NCI-H524 (cell line): ENCODE measurements at regions not wholly inside any gene's neighbourhood (a gene's known extent, or its start where the extent isn't known, plus 50 kb on each side); places are given as distances from the start of the nearest gene placed in this dataset.
"Not testable (repeated sequence)": the region's sequence is repeated elsewhere in the genome, so short reads cannot be mapped to it uniquely, and the experiment has no call there.

Source experiments
- DNase-seq, 2 experiments: peaks; one replicate each; lab custom pipeline; 2025; lab: John Stamatoyannopoulos, UW

DNA sequence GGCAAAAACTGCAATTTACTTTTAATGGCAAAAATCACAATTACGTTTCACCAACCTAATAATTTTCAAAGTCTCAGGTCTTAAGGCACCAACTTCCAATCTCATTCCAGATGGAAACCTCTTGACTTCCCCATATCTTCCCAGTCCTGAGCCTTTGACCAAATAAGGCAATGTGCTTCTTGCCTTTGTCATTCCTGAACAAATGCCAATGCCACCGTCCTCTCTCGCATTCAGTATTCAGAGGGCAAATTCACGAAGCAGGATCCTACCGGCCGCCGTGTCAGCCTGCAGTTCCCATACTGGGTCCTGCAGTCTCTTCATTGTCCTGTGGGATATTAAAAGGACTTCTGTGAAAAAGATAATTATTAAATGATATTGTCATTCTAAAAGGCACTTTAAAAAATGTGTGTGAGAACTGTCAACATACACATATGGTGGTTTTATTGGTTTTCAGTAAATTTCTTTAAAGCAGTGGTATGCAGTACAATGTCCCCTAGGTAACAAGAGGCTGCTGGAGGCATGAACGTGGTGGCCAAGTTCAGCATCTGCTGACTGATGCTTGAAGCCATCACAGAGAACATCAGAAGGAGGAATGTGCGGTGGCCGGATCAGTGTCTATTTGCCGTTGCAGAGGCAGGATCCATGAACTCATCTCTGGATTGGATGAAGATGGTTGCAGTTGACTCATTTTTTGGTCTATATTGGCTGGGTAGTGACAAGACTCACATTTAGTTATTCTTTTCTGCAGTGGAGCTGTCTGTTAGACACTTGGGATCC, 101.4 kb upstream of the IRX4 start:
- no peak for DNase-seq

DNA sequence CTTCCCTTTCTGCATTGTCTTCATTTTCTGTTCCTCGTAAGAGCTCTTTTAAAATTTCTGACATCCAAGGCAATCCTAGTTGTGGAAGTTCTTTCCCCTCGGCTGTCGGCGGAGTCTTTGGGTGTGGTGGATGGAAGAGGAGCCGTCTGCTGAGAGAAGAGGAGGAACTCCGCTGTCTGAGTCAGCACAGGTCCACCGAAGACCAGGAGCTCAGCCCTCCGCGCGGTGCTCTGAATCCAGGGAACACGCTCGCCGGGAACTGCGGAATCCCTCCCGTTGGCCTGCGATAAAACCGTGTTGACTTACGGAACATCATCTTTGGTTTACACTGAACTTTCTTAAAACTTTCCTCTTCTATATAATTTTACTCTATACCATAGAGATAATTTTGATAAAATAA, 100.7 kb upstream of the IRX4 start:
- no peak for DNase-seq

DNA sequence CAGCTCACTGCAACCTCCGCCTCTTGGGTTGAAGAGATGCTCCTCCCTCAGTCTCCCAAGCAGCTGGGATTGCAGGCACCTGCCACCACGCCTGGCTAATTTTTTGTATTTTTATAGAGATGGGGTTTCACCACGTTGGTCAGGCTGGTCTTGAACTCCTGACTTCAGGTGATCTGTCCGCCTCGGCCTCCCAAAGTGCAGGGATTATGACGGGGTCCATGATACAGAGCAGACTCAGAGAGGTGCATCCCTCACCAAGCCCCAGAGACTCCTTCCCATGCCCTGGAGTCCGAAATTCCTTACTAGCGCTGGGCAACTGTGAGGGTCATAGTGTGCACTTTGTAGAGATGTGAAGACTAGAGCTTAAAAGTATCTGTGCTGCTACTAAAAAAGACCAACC, 99.8 kb upstream of the IRX4 start:
- DNase-seq = not testable (repeated sequence)

- peak in 1 of 2 experiments; percentile 45 for DNase-seq
Observed at GRCh38 chr5:1975898-1976765, 93.4 kb upstream of the IRX4 start.

GRCh38 chr5:1975406-1975715, 92.6 kb upstream of the IRX4 start:
- DNase-seq = peak in 1 of 2 experiments; percentile 27

DNA sequence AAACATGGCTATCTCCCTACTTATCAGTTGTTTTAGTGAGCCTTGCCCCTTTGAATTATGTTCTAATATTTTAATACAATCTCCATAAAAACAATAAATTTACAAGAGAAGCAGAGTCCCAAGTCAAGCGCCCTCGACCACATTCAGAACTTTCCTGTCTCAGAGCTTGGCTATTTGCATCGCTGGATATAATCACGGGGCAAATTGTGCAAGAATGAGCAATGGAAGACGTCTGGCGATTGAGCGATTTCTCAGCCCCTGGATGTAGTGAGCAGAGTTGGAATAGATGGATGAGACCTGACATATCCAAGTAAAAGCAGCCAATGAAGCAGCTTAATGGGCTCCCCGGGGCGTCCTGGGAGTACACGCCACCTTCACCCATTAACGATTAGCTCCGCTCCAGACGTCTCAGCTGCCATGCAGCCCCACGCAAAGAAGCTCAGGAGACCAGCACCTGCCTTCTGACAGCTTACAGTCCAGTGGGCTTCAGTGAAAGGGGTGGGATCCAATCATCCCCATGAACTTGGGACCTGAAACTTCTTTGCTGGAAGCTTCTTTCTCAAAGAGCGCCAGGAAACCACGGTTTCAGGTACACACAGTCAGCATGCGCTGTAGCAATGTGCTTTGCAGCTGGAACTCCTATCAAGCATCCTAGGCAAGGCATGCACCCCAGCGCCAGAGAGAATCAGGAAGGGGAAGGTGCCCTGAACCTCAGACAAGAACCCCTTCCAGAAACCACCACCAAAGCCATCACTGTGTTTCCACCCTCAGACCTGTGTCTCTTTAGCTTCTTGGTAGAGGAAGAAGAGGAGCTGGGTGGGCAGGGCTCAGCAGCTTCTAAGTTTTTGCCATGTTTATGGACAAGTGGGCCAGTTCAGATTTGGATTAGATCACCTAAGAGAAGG, 92.0 kb upstream of the IRX4 start:
- DNase-seq = no peak

GRCh38 chr5:1974081-1974480, 91.4 kb upstream of the IRX4 start:
- DNase-seq = no peak

DNA sequence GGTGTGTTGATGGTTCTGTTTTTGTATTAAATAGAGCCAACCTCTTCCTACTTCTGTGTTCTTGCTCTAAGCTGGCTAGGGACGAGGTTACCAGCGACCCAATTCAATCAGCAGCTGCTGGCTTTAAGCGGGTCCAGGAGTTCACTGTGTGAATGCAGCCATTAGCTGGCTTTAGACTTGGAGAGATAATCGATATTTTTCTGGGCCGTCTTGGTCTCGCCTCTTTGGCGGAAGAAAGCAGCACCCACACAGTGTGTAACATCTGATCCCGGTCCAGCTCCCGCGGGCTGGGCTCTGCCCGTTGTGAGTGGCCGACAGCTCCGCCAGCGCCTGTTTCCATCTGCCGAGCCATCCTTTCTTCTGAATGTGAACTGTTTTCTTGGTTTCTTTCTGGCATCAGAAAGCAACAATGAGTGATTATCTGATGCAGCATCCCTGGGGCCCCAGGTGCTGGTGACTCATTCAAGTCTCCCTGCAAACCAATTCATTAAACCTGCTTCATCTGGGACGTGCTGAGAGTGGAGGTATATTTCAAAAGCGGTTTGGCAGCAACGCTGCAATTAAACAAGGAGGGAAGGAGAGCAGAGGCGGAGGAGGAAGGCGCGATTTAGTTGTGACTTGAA, 90.8 kb upstream of the IRX4 start:
- DNase-seq = peak in 1 of 2 experiments; percentile 46

- DNase-seq = no peak
Observed at GRCh38 chr5:1971944-1972343, 89.2 kb upstream of the IRX4 start.

DNA sequence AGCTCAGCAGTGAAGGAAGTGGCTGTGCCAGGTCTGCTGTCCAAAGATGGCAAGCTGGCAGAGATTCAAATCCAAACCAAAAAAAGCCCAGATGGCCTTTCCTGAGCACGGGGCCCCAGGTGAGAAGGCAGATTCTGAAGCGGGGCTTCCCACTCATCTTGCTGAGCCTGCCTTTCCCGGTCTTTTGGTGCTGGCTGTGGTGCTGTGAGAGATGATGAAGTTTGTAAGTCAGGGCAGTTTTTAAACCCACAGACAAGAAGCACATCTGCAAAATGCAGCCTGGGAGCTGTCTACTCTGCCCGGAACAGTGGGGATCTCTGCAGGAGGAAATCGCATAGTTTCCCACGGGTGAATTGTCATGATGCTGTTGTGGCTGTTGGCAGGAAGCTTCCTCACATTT, 85.0 kb upstream of the IRX4 start:
- DNase-seq = no peak

GRCh38 chr5:1966461-1966860, 83.7 kb upstream of the IRX4 start:
- no peak for DNase-seq

DNA sequence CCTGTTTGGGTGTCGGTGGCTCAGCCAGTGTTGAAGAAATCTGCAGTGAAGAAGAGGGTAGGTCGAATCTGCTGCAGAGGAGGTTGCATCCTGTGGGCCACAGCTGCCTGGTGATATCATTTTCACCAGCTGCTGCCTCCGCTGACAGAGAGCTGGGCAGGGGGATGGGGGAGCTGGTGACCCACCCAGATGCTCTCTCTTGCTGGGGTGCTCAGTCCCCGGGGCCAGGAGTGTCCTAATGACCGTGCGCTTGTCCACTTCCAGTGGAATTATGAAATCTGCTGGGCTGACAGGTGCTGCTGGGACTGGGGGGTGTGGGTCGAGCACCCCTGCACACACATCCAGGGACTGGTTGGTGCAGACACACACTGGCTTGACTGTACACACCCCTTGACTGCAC, 83.2 kb upstream of the IRX4 start:
- peak in 1 of 2 experiments; percentile 45 for DNase-seq

DNA sequence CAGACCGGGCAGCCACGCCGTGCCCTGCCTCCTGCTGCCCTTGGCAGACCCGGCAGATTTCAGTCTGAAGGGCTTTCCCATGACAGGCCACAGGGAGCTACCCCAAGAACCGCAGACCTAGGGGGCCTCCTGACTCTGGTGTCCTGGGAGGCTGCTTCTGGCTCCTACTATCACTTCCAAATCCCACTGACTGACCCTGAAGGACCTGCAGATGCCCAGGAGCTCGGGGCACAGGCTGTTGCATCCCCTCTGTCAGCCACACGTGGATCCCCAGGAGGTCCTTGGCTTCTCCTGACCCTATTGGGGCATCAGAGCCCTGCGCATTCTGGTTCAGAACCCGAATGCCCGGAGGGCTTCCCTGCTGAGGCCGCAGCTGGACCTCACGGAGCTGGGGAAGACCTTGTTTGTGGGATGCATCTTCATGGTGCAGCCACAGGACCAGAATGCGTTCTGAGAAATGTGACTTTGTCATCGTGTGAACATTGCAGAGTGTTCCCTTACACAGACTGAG, 81.3 kb upstream of the IRX4 start:
- DNase-seq = no peak

- DNase-seq = no peak
Observed at GRCh38 chr5:1963358-1963757, 80.6 kb upstream of the IRX4 start.

- DNase-seq = no peak
Observed at GRCh38 chr5:1962619-1963355, 80.1 kb upstream of the IRX4 start.

DNA sequence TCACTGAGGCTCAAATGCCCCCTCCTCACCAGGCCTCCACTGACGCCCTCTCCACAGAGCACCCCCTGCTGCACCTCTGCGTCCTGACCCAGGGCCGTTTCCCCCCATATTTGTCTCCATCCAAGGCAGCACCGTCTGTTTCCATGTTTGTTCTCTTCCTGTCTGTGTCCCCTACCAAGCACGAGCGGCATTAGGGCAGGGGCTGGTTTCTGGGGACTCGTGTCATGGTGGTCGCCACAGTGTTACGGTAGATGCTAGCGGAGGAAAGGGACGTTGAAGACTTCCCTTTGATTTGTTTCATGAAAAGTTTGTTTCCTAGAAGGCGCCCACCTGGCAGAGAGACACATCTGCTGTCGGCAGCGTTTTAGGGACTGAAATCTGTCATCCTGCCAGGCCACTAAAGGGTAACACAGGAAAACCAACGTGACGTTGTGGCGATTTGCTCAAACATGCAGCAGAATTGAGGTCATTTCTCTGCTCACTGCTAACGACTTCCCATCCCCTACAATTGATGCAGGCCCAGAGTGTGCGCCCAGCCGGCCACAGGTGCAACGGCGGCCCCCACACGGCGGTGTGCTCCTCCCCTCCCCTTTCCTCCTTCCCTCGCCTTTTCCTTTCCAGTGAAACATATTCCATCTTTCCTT, 79.3 kb upstream of the IRX4 start:
- DNase-seq = no peak

- no peak for DNase-seq
Observed at GRCh38 chr5:1961304-1961946, 78.7 kb upstream of the IRX4 start.

GRCh38 chr5:1960595-1961303, 78.0 kb upstream of the IRX4 start:
- DNase-seq = no peak
